PC-3 (cell line): ENCODE measurements at regions not wholly inside any gene's neighbourhood (a gene's known extent, or its start where the extent isn't known, plus 50 kb on each side); places are given as distances from the start of the nearest gene placed in this dataset.

ENCODE experiments used
- ATAC-seq: fragments of 200-7000 bp; cut with Tn5 transposase; 2 replicates; pipeline ENCODE4 v1.9.1; 2020; ENCODE audit warnings: mild to moderate bottlenecking, moderate library complexity
- BruUV-seq: library from RNA; stranded (reverse); fragments of 400-500 nt; replicated peaks from 2 replicates; lab custom pipeline; 2021; lab: Mats Ljungman, UMichigan
- CTCF ChIA-PET: fragments of 300-600 bp; sonication (Branson Sonifier 250); formaldehyde crosslinking; loops from one replicate; lab custom pipeline; 2022; ENCODE audit warnings: antibody characterized with exemption; lab: Charles Lee
- POLR2A ChIA-PET: fragments of 300-600 bp; sonication (Branson Sonifier 250); formaldehyde crosslinking; loops from one replicate; lab custom pipeline; 2022; ENCODE audit warnings: antibody characterized with exemption; ENCODE audit not compliant: unreplicated experiment; lab: Charles Lee
- DNase-seq: peaks from one replicate; pipeline ENCODE4 v3.0.0-alpha.2; 2015
- H2AFZ ChIP-seq: fragments of 300-600 bp; sonication (generic); 2 replicates; pipeline ENCODE4 v1.6.0; 2016; ENCODE audit warnings: antibody characterized with exemption, low read length
- H3F3A ChIP-seq: fragments of 300-600 bp; sonication (generic); one replicate; pipeline ENCODE4 v1.6.0; 2017; ENCODE audit warnings: antibody characterized with exemption, low read length, control low read depth, mild to moderate bottlenecking; ENCODE audit not compliant: unreplicated experiment
- H3K27ac ChIP-seq: fragments of 300-600 bp; sonication (generic); 2 replicates; pipeline ENCODE4 v1.5.1; 2016; ENCODE audit warnings: mild to moderate bottlenecking, low read length
- H3K27me3 ChIP-seq: fragments of 300-600 bp; sonication (generic); 2 replicates; pipeline ENCODE4 v1.6.1; 2016; ENCODE audit warnings: low read length, mixed read lengths
- H3K36me3 ChIP-seq: fragments of 300-600 bp; sonication (generic); 2 replicates; pipeline ENCODE4 v1.6.1; 2016; ENCODE audit warnings: low read depth, mixed run types, low read length, mixed read lengths
- H3K4me1 ChIP-seq: fragments of 300-600 bp; sonication (generic); 2 replicates; pipeline ENCODE4 v1.5.1; 2016; ENCODE audit warnings: low read length; ENCODE audit not compliant: insufficient read depth
- H3K4me2 ChIP-seq: fragments of 300-600 bp; sonication (generic); 2 replicates; pipeline ENCODE4 v1.6.0; 2016; ENCODE audit warnings: low read length
- H3K4me3 ChIP-seq: fragments of 300-600 bp; sonication (generic); 2 replicates; pipeline ENCODE4 v1.5.1; 2016; ENCODE audit warnings: mild to moderate bottlenecking, low read length, mixed read lengths
- H3K79me2 ChIP-seq: fragments of 300-600 bp; sonication (generic); 2 replicates; pipeline ENCODE4 v1.6.1; 2017; ENCODE audit warnings: low read length, mixed read lengths
- H3K9ac ChIP-seq: fragments of 300-600 bp; sonication (generic); 2 replicates; pipeline ENCODE4 v1.6.0; 2016; ENCODE audit warnings: mild to moderate bottlenecking, low read length
- H3K9me2 ChIP-seq: fragments of 300-600 bp; sonication (generic); replicated peaks from 2 replicates; pipeline ENCODE4 v1.6.1; 2016; ENCODE audit warnings: mixed run types, low read length, mixed read lengths
- H3K9me3 ChIP-seq: fragments of 300-600 bp; sonication (generic); 2 replicates; pipeline ENCODE4 v1.6.1; 2016; ENCODE audit warnings: low read length, mixed read lengths
- H4K20me1 ChIP-seq: fragments of 300-600 bp; sonication (generic); 2 replicates; pipeline ENCODE4 v1.6.1; 2016; ENCODE audit warnings: low read length, mixed read lengths
- CTCF ChIP-seq: fragments of 300-600 bp; sonication (generic); conservative IDR thresholded peaks from 2 replicates; pipeline ENCODE4 v1.5.1; 2017; ENCODE audit warnings: antibody characterized with exemption, low read depth, mild to moderate bottlenecking, low read length
- EZH2 ChIP-seq: fragments of 300-600 bp; sonication (generic); IDR thresholded peaks from one replicate; pipeline ENCODE4 v1.6.1; 2017; ENCODE audit warnings: antibody characterized with exemption, mild to moderate bottlenecking, low read length; ENCODE audit not compliant: unreplicated experiment
- EZH2phosphoT487 ChIP-seq: fragments of 300-600 bp; sonication (generic); IDR thresholded peaks from 2 replicates; pipeline ENCODE4 v1.6.1; 2018; ENCODE audit warnings: mild to moderate bottlenecking, antibody characterized with exemption, low read length, borderline replicate concordance
- intact Hi-C: fragments of 100-400 bp; cut with micrococcal nuclease; formaldehyde crosslinking; loops from 2 replicates; pipeline ENCODE4 v1.9.0; 2023

- intact Hi-C loops = no loop called here
- Histone ChIP-seq H3K27ac (no peak overlapping the region), H3K36me3 (no peaks in the 10 kb centered on the region), H3F3A (no peaks in the 10 kb centered on the region), H3K9ac (no peak overlapping the region), H3K27me3 (no peaks in the 10 kb centered on the region), H2AFZ (no peak overlapping the region), H3K4me2 (no peak overlapping the region), H3K4me3 (no peak overlapping the region), H3K4me1 (no peaks in the 10 kb centered on the region), H4K20me1 (no peaks in the 10 kb centered on the region), H3K9me2 (no peaks in the 10 kb centered on the region), H3K79me2 (no peaks in the 10 kb centered on the region), H3K9me3 (no peaks in the 10 kb centered on the region)
- no peak for TF ChIP-seq EZH2
- no peak for TF ChIP-seq CTCF
- no peak for TF ChIP-seq EZH2phosphoT487
- ATAC-seq (no peak), DNase-seq (no peak)
- ChIA-PET POLR2A (no interaction called here), CTCF (no interaction called here)
- no TSS peak for BruUV-seq
These were observed 408.5 kb downstream of the KLHL13 start for GRCh38 chrX:117707948-117708743.

- POLR2A ChIA-PET = no interaction called here
- no peak overlapping the region for H3K9ac ChIP-seq
- no peaks in the 10 kb centered on the region for H3K9me3 ChIP-seq
- no peaks in the 10 kb centered on the region for H3K79me2 ChIP-seq
- no peak overlapping the region for H3K27ac ChIP-seq
- H3F3A ChIP-seq = no peaks in the 10 kb centered on the region
- ATAC-seq = no peak
- no peaks in the 10 kb centered on the region for H3K27me3 ChIP-seq
- BruUV-seq = no TSS peak
- intact Hi-C loops = no loop called here
- CTCF ChIA-PET = no interaction called here
- no peak overlapping the region for H3K4me2 ChIP-seq
- no peaks in the 10 kb centered on the region for H3K36me3 ChIP-seq
- no peak for DNase-seq
- TF ChIP-seq CTCF = no peak
- TF ChIP-seq EZH2phosphoT487 = no peak
- no peak for TF ChIP-seq EZH2
- H2AFZ ChIP-seq = no peak overlapping the region
- H3K9me2 ChIP-seq = no peaks in the 10 kb centered on the region
- H3K4me1 ChIP-seq = no peaks in the 10 kb centered on the region
- no peaks in the 10 kb centered on the region for H4K20me1 ChIP-seq
- no peak overlapping the region for H3K4me3 ChIP-seq
These were observed 415.6 kb downstream of the KLHL13 start for GRCh38 chrX:117701050-117701449.

- Histone ChIP-seq H3K27ac (no peak overlapping the region), H3K9me3 (no peaks in the 10 kb centered on the region), H3K9ac (no peak overlapping the region), H3K4me3 (no peak overlapping the region), H4K20me1 (no peaks in the 10 kb centered on the region), H3K4me2 (no peak overlapping the region), H3F3A (no peaks in the 10 kb centered on the region), H3K4me1 (no peaks in the 10 kb centered on the region), H3K9me2 (no peaks in the 10 kb centered on the region), H2AFZ (no peak overlapping the region), H3K27me3 (no peaks in the 10 kb centered on the region), H3K36me3 (no peaks in the 10 kb centered on the region), H3K79me2 (no peaks in the 10 kb centered on the region)
- ChIA-PET POLR2A (no interaction called here), CTCF (no interaction called here)
- BruUV-seq = no TSS peak
- intact Hi-C loops = no loop called here
- DNase-seq (no peak), ATAC-seq (no peak)
- TF ChIP-seq CTCF (no peak), EZH2phosphoT487 (no peak), EZH2 (no peak)
These were observed 426.7 kb downstream of the KLHL13 start for GRCh38 chrX:117689956-117690355.
